GM06990 (cell line): ENCODE measurements at regions not wholly inside any gene's neighbourhood (a gene's known extent, or its start where the extent isn't known, plus 50 kb on each side); places are given as distances from the start of the nearest gene placed in this dataset.

Experiments
- DNase-seq: peaks from one replicate; pipeline ENCODE4 v3.0.0-alpha.2; 2011; ENCODE audit not compliant: insufficient read length; ENCODE audit errors: extremely low read depth
- H3K27me3 ChIP-seq: replicated peaks from 2 replicates; pipeline ENCODE4 v1.6.0; 2011; ENCODE audit warnings: low read length; ENCODE audit not compliant: control insufficient read depth, insufficient read depth
- H3K36me3 ChIP-seq: 2 replicates; pipeline ENCODE4 v1.5.1; 2011; ENCODE audit warnings: low read length; ENCODE audit not compliant: control insufficient read depth, insufficient read depth
- H3K4me3 ChIP-seq: replicated peaks from 2 replicates; pipeline ENCODE4 v1.5.1; 2011; ENCODE audit warnings: low read depth, mild to moderate bottlenecking, control low read depth, low read length
- CTCF ChIP-seq: IDR thresholded peaks from 2 replicates; pipeline ENCODE4 v1.5.1; 2011; ENCODE audit warnings: low read length, control low read depth, mild to moderate bottlenecking, inconsistent platforms; ENCODE audit not compliant: insufficient read depth, poor library complexity, severe bottlenecking

GRCh38 chr16:24674877-24675276, 54.6 kb upstream of the TNRC6A start:
- no peak for TF ChIP-seq CTCF
- no peak for DNase-seq
- no peaks in the 10 kb centered on the region for H3K36me3 ChIP-seq
- no peak overlapping the region for H3K4me3 ChIP-seq
- no peaks in the 10 kb centered on the region for H3K27me3 ChIP-seq

GRCh38 chr16:24677388-24677787, 52.1 kb upstream of the TNRC6A start:
- no peak overlapping the region for H3K4me3 ChIP-seq
- DNase-seq, result no peak
- H3K36me3 ChIP-seq, result no peaks in the 10 kb centered on the region
- no peaks in the 10 kb centered on the region for H3K27me3 ChIP-seq
- no peak for TF ChIP-seq CTCF
